ENCODE measurements at regions not wholly inside any gene's neighbourhood (a gene's known extent, or its start where the extent isn't known, plus 50 kb on each side); places are given as distances from the start of the nearest gene placed in this dataset.

- H3K79me2 ChIP-seq (ENCODE audit: control insufficient read depth, insufficient read depth, low read length): no peaks in the 10 kb centered on the region
- no peak for DNase-seq (ENCODE audit: low read depth in 2 of 2)
- no peak overlapping the region for H3K9ac ChIP-seq (ENCODE audit: insufficient read depth, low read length)
- no peaks in the 10 kb centered on the region for H3K27me3 ChIP-seq (ENCODE audit: control insufficient read depth, insufficient read depth, low read length)
- no peak overlapping the region for H3K4me2 ChIP-seq (ENCODE audit: extremely low read depth, insufficient read depth, low read length)
- TF ChIP-seq, protein P1, sequence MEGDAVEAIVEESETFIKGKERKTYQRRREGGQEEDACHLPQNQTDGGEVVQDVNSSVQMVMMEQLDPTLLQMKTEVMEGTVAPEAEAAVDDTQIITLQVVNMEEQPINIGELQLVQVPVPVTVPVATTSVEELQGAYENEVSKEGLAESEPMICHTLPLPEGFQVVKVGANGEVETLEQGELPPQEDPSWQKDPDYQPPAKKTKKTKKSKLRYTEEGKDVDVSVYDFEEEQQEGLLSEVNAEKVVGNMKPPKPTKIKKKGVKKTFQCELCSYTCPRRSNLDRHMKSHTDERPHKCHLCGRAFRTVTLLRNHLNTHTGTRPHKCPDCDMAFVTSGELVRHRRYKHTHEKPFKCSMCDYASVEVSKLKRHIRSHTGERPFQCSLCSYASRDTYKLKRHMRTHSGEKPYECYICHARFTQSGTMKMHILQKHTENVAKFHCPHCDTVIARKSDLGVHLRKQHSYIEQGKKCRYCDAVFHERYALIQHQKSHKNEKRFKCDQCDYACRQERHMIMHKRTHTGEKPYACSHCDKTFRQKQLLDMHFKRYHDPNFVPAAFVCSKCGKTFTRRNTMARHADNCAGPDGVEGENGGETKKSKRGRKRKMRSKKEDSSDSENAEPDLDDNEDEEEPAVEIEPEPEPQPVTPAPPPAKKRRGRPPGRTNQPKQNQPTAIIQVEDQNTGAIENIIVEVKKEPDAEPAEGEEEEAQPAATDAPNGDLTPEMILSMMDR (conservative IDR thresholded peaks at IDR 0.05 in 1 of 2, IDR thresholded peaks at IDR 0.05 in 1 of 2; ENCODE audit: low read depth in 1 of 2, low read length in 2 of 2): no peak
- TF ChIP-seq EZH2 (IDR thresholded peaks at IDR 0.05; ENCODE audit: low read length, missing control alignments): no peak
- no peaks in the 10 kb centered on the region for H3K9me3 ChIP-seq (ENCODE audit: control insufficient read depth, insufficient read depth, low read depth, low read length)
- H3K4me3 ChIP-seq (replicated peaks in 1 of 4; ENCODE audit: control extremely low read depth in 1 of 4, insufficient read depth in 1 of 4, low read depth in 3 of 4, low read length in 4 of 4): no peak overlapping the region
- H3K27ac ChIP-seq (ENCODE audit: insufficient read depth, low read length): no peak overlapping the region
- H2AFZ ChIP-seq (ENCODE audit: low read length): no peak overlapping the region
- no peaks in the 10 kb centered on the region for H3K4me1 ChIP-seq (ENCODE audit: control insufficient read depth, extremely low read depth, insufficient read depth, low read length)
- H4K20me1 ChIP-seq (ENCODE audit: control insufficient read depth, extremely low read depth, insufficient read depth, low read length): no peaks in the 10 kb centered on the region
- H3K36me3 ChIP-seq (ENCODE audit: control insufficient read depth, insufficient read depth, low read length): no peaks in the 10 kb centered on the region
Measured at GRCh38 chr3:7920211-7920610, 581.4 kb upstream of the LMCD1 start.

- TF ChIP-seq EZH2 (IDR thresholded peaks at IDR 0.05; ENCODE audit: low read length, missing control alignments): no peak
- TF ChIP-seq, protein P1 (conservative IDR thresholded peaks at IDR 0.05 in 1 of 2, IDR thresholded peaks at IDR 0.05 in 1 of 2; ENCODE audit: low read depth in 1 of 2, low read length in 2 of 2): no peak
- DNase-seq (ENCODE audit: low read depth in 2 of 2): no peak
- Histone ChIP-seq H3K36me3 (ENCODE audit: control insufficient read depth, insufficient read depth, low read length) (no peaks in the 10 kb centered on the region), H3K4me3 (replicated peaks in 1 of 4; ENCODE audit: control extremely low read depth in 1 of 4, insufficient read depth in 1 of 4, low read depth in 3 of 4, low read length in 4 of 4) (no peak overlapping the region), H4K20me1 (ENCODE audit: control insufficient read depth, extremely low read depth, insufficient read depth, low read length) (no peaks in the 10 kb centered on the region), H3K27ac (ENCODE audit: insufficient read depth, low read length) (no peak overlapping the region), H3K9me3 (ENCODE audit: control insufficient read depth, insufficient read depth, low read depth, low read length) (no peaks in the 10 kb centered on the region), H3K4me1 (ENCODE audit: control insufficient read depth, extremely low read depth, insufficient read depth, low read length) (no peaks in the 10 kb centered on the region), H3K9ac (ENCODE audit: insufficient read depth, low read length) (no peak overlapping the region), H3K79me2 (ENCODE audit: control insufficient read depth, insufficient read depth, low read length) (no peaks in the 10 kb centered on the region), H2AFZ (ENCODE audit: low read length) (no peak overlapping the region), H3K4me2 (ENCODE audit: extremely low read depth, insufficient read depth, low read length) (no peak overlapping the region), H3K27me3 (ENCODE audit: control insufficient read depth, insufficient read depth, low read length) (no peaks in the 10 kb centered on the region)
Measured at GRCh38 chr3:7924228-7924627, 577.4 kb upstream of the LMCD1 start.

- Histone ChIP-seq H3K79me2 (ENCODE audit: control insufficient read depth, insufficient read depth, low read length) (no peaks in the 10 kb centered on the region), H3K27me3 (ENCODE audit: control insufficient read depth, insufficient read depth, low read length) (no peaks in the 10 kb centered on the region), H4K20me1 (ENCODE audit: control insufficient read depth, extremely low read depth, insufficient read depth, low read length) (no peaks in the 10 kb centered on the region), H3K9ac (ENCODE audit: insufficient read depth, low read length) (no peak overlapping the region), H3K36me3 (ENCODE audit: control insufficient read depth, insufficient read depth, low read length) (no peaks in the 10 kb centered on the region), H3K4me1 (ENCODE audit: control insufficient read depth, extremely low read depth, insufficient read depth, low read length) (no peaks in the 10 kb centered on the region), H3K4me3 (replicated peaks in 1 of 4; ENCODE audit: control extremely low read depth in 1 of 4, insufficient read depth in 1 of 4, low read depth in 3 of 4, low read length in 4 of 4) (no peak overlapping the region), H3K27ac (ENCODE audit: insufficient read depth, low read length) (no peak overlapping the region), H2AFZ (ENCODE audit: low read length) (no peak overlapping the region), H3K4me2 (ENCODE audit: extremely low read depth, insufficient read depth, low read length) (no peak overlapping the region), H3K9me3 (ENCODE audit: control insufficient read depth, insufficient read depth, low read depth, low read length) (no peaks in the 10 kb centered on the region)
- DNase-seq (ENCODE audit: low read depth in 2 of 2): no peak
- TF ChIP-seq EZH2 (IDR thresholded peaks at IDR 0.05; ENCODE audit: low read length, missing control alignments): no peak
- TF ChIP-seq, protein P1 (conservative IDR thresholded peaks at IDR 0.05 in 1 of 2, IDR thresholded peaks at IDR 0.05 in 1 of 2; ENCODE audit: low read depth in 1 of 2, low read length in 2 of 2): no peak
Measured at GRCh38 chr3:7927015-7927414, 574.6 kb upstream of the LMCD1 start.
